IPS-18a (cell line): ENCODE measurements at regions not wholly inside any gene's neighbourhood (a gene's known extent, or its start where the extent isn't known, plus 50 kb on each side); places are given as distances from the start of the nearest gene placed in this dataset.

Source experiments
- H3K27ac ChIP-seq: one replicate; pipeline ENCODE4 v1.5.1; 2013; ENCODE audit warnings: low read length
- H3K27me3 ChIP-seq: one replicate; pipeline ENCODE4 v1.6.1; 2013; ENCODE audit warnings: mild to moderate bottlenecking, low read length; ENCODE audit not compliant: control insufficient read depth, insufficient read depth
- H3K36me3 ChIP-seq: one replicate; pipeline ENCODE4 v1.6.1; 2013; ENCODE audit warnings: low read depth, low read length; ENCODE audit not compliant: control insufficient read depth
- H3K4me1 ChIP-seq: one replicate; pipeline ENCODE4 v1.6.1; 2013; ENCODE audit warnings: low read depth, low read length; ENCODE audit not compliant: control insufficient read depth
- H3K4me3 ChIP-seq: one replicate; pipeline ENCODE4 v1.5.1; 2013; ENCODE audit warnings: low read length
- H3K9ac ChIP-seq: one replicate; pipeline ENCODE4 v1.6.1; 2013; ENCODE audit warnings: mild to moderate bottlenecking, low read length, moderate library complexity
- H3K9me3 ChIP-seq: one replicate; pipeline ENCODE4 v1.6.1; 2013; ENCODE audit warnings: low read depth, low read length; ENCODE audit not compliant: control insufficient read depth

DNA sequence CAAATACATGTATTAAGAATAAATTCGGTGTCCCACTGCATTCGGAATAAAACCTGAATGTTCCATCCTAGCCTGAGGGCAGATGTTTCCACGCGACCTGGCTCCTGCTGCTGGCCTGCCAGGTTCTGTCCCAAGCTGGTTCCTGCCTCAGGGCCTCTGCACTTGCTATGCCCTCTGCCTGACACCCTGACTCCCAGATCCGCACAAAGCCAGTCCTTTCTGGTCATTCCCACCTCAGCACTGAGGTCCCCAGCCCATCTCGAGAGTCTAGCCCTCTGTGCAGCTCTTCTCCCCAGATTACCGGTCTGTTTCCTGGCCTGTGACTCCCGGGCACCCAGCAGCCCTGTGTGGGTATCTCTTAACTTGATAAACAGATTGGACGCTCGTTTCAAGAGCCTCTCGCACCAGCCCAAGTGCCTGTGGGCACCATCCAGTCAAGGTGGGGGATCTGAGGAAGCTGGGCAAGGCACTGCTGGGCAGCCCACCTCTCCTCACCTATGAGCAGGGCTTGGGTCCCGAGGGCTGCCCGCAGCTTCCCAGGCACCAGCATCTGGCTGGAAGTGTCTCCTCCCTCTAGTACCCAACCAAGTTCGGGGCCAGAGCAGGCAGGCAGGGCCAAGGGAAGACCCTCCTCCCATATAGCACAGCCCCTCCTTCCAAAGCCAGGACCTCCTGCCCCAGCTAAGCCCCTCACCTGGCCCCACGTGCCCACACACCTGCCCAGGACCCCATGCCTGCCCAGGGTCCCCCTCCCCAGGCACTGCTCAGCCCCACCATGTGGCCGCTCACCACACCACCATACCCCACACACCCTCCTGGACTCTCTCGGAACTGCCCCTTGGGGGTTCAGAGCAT lies 132.2 kb downstream of the NCOR2 start:
- no peaks in the 10 kb centered on the region for H3K9me3 ChIP-seq
- H3K9ac ChIP-seq, result no peak overlapping the region
- H3K27ac ChIP-seq, result no peak overlapping the region
- H3K4me3 ChIP-seq, result no peak overlapping the region
- H3K4me1 ChIP-seq, result peaks cover 14% of the 10 kb centered on the region
- peaks cover 9% of the 10 kb centered on the region for H3K36me3 ChIP-seq
- H3K27me3 ChIP-seq, result no peaks in the 10 kb centered on the region

DNA sequence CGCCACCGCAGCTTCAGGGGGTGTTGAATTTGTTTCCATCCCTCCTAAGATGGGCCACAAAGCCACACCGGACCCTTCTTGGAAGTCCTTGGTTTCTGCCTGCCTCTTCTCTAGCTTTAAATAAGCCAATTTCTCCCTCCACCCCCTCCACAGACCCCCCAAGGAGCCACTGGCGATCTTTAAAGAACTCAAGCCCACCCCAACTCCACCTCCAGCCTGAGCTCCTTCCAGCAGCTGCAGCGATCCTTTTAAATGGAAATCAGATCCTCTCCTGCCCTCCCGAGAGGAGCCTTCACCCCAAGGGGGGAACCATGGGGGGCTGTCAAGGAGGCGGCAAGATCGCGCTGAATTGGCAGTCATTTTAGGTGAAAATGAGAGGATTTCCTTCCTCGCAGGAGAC lies 133.1 kb downstream of the NCOR2 start:
- H3K9ac ChIP-seq, result peak overlapping the region; percentile 22

DNA sequence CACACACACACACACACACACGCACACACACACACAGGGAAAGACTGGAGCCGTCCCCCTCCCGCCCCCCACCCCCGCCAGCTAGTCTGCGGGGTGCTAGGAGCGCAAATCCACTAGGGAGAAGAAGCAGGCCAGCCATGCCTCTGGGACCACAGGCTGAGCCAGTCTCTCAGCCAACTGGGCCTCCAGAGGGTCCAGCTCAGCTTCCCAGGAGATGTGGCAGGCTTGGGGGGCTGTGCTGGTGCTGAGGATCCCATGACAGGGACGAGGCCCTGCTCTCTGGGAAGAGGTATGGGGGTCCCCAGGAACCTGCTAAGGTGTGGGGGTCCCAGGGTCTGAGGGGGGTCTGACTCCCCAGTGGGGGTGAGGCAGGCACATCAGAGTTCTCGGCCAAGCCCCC lies 133.5 kb downstream of the NCOR2 start:
- Histone ChIP-seq H3K9me3 (no peaks in the 10 kb centered on the region), H3K27me3 (no peaks in the 10 kb centered on the region), H3K36me3 (peaks cover 15% of the 10 kb centered on the region), H3K27ac (no peak overlapping the region), H3K4me3 (peak overlapping the region; percentile 13), H3K4me1 (peaks cover 14% of the 10 kb centered on the region), H3K9ac (peak overlapping the region; percentile 22)

More for the DNA sequence above, 133.1 kb downstream of the NCOR2 start:
- H3K4me1 ChIP-seq, result peaks cover 14% of the 10 kb centered on the region
- H3K27me3 ChIP-seq, result no peaks in the 10 kb centered on the region
- peak overlapping the region; percentile 13 for H3K4me3 ChIP-seq
- H3K9me3 ChIP-seq, result no peaks in the 10 kb centered on the region
- no peak overlapping the region for H3K27ac ChIP-seq
- peaks cover 14% of the 10 kb centered on the region for H3K36me3 ChIP-seq

DNA sequence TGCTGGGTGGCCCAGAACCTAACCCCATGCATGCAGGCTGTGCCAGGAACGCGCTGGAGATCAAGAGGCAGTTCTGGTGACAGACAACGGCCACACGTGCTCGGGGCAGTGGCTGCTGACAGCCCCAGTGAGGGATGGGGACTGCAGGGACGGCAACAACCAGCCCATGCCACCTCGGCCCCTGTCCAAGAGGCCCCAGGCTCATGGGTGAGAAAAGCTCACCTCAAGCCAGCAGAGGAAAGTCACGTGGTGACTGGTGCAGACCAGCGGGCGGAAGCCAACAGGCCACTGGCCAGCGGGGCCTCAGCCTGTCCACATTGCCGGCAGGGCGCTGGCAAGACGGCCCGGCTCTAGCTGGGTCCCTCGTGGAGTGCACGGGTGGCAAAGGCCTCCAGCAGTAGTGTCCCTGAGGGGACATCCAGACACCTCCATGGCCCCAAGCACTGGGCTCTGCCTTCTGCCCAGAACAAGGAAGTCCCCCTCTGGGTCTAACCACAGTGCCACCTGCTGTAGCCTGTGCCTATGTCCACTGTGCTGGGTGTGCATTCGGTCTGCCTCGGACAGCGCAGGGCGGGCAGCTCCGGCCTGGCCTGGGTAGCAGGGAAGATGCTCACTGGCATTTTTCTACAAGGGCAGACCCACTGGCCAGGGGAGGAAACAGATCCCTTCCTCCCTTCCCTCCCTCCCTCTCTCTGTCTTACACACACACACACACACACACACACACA lies 134.1 kb downstream of the NCOR2 start:
- no peak overlapping the region for H3K27ac ChIP-seq
- H3K9me3 ChIP-seq, result no peaks in the 10 kb centered on the region
- peaks cover 17% of the 10 kb centered on the region for H3K36me3 ChIP-seq
- no peak overlapping the region for H3K9ac ChIP-seq
- no peaks in the 10 kb centered on the region for H3K27me3 ChIP-seq
- peaks cover 14% of the 10 kb centered on the region for H3K4me1 ChIP-seq
- no peak overlapping the region for H3K4me3 ChIP-seq

DNA sequence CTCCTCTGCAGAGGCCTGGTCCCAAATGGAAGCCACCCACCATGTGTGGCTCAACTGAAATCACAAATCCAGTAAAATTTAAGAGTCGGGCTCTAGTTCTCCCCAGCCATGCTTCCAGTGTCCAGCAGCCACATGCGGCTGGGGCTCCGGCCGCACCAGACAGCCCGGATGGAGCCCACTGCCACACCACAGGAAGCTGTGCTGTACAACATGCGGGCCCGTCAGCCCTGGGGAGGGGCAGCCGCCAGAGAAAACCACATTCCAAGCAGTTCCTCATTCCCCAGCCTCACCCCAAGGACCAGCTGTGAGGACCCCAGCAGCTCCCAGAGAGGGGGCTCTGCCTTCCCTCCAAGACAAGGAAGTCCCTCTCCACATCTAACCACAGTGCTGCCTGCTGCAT lies 135.0 kb downstream of the NCOR2 start:
- H3K27ac ChIP-seq, result no peak overlapping the region
- H3K27me3 ChIP-seq, result no peaks in the 10 kb centered on the region
- no peaks in the 10 kb centered on the region for H3K9me3 ChIP-seq
- no peak overlapping the region for H3K4me3 ChIP-seq
- peaks cover 14% of the 10 kb centered on the region for H3K4me1 ChIP-seq
- H3K36me3 ChIP-seq, result peaks cover 17% of the 10 kb centered on the region
- no peak overlapping the region for H3K9ac ChIP-seq

DNA sequence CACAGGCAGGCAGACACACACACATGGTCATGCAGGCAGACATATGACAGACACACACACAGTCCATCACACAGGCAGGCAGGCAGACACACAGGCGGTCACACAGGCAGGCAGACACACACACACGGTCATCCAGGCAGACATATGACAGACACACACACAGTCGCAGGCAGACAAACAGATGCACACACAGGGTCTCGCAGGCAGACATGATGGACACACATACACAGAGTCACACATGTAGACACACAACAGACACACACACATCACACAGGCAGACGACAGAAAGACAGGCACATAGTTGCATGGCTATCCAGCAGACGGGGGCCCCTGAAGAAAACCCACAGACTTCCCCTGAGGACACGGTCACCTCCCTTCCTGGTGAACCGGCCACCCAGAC lies 135.4 kb downstream of the NCOR2 start:
- H3K9ac ChIP-seq, result no peak overlapping the region
- H3K27me3 ChIP-seq, result no peaks in the 10 kb centered on the region
- H3K9me3 ChIP-seq, result no peaks in the 10 kb centered on the region
- no peak overlapping the region for H3K4me3 ChIP-seq
- H3K36me3 ChIP-seq, result peaks cover 17% of the 10 kb centered on the region
- peaks cover 14% of the 10 kb centered on the region for H3K4me1 ChIP-seq
- no peak overlapping the region for H3K27ac ChIP-seq

DNA sequence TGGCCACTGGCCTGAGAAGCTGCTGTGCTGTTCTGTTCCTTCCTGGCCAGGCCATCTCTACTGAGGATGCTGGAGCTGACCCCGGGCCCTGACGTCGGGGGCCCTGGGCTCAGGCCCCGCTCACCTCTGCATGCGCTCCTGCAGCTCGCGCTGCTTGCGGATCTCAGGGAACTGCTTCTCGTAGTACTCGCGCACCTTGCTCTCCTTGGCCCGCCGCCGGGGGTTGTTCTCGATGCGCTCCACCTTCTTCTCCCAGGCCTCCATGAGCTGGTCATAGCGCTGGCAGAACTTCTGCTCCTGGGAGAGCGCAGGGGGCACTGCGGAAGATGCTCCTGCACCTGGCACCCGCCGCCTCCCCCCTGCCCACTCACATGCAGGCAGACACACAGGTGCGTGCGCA lies 135.6 kb downstream of the RFLNA start:
- no peaks in the 10 kb centered on the region for H3K27me3 ChIP-seq
- no peaks in the 10 kb centered on the region for H3K9me3 ChIP-seq
- H3K4me3 ChIP-seq, result no peak overlapping the region
- peaks cover 14% of the 10 kb centered on the region for H3K4me1 ChIP-seq
- peaks cover 28% of the 10 kb centered on the region for H3K36me3 ChIP-seq
- H3K27ac ChIP-seq, result no peak overlapping the region
- H3K9ac ChIP-seq, result no peak overlapping the region

DNA sequence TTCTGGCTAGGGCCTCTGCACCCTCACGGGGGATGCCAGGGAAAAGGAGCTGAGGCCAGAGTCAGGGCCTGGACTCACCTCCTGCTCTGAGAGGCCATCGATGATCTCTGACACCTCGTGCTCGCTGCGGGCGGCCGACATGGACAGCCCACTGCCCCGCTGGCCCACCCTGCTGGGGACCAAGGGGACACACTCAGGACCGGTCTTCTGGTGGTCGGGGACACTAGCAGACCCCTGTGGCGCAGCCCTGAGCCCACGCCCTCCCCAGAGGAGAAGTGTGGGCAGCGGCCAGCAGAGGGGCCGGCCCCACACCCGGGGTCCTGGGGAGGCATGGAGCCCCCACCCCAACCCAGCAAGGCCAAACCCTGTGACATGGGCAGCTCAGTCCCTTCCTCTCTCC lies 134.6 kb downstream of the RFLNA start:
- Histone ChIP-seq H3K4me3 (no peak overlapping the region), H3K27me3 (no peaks in the 10 kb centered on the region), H3K9ac (no peak overlapping the region), H3K36me3 (peaks cover 29% of the 10 kb centered on the region), H3K4me1 (peaks cover 7% of the 10 kb centered on the region), H3K9me3 (no peaks in the 10 kb centered on the region), H3K27ac (no peak overlapping the region)

- H3K36me3 ChIP-seq, result peaks cover 31% of the 10 kb centered on the region
- H3K27ac ChIP-seq, result no peak overlapping the region
- no peak overlapping the region for H3K4me3 ChIP-seq
- no peak overlapping the region for H3K9ac ChIP-seq
- H3K27me3 ChIP-seq, result no peaks in the 10 kb centered on the region
- no peaks in the 10 kb centered on the region for H3K9me3 ChIP-seq
- peaks cover under 1% of the 10 kb centered on the region for H3K4me1 ChIP-seq
Measured at GRCh38 chr12:124428792-124429281, 133.9 kb downstream of the RFLNA start.

- Histone ChIP-seq H3K27ac (no peak overlapping the region), H3K4me3 (no peak overlapping the region), H3K27me3 (no peaks in the 10 kb centered on the region), H3K4me1 (no peaks in the 10 kb centered on the region), H3K36me3 (peaks cover 31% of the 10 kb centered on the region), H3K9ac (no peak overlapping the region), H3K9me3 (no peaks in the 10 kb centered on the region)
Measured at GRCh38 chr12:124428136-124428791, 133.4 kb downstream of the RFLNA start.
